GM15510 (cell line): ENCODE measurements at regions not wholly inside any gene's neighbourhood (a gene's known extent, or its start where the extent isn't known, plus 50 kb on each side); places are given as distances from the start of the nearest gene placed in this dataset.

Experiments
- POLR2A ChIP-seq: IDR thresholded peaks from 3 replicates; pipeline ENCODE4 v1.6.1; 2011; ENCODE audit warnings: borderline replicate concordance; ENCODE audit not compliant: insufficient read length; ENCODE audit errors: extremely low read depth

DNA sequence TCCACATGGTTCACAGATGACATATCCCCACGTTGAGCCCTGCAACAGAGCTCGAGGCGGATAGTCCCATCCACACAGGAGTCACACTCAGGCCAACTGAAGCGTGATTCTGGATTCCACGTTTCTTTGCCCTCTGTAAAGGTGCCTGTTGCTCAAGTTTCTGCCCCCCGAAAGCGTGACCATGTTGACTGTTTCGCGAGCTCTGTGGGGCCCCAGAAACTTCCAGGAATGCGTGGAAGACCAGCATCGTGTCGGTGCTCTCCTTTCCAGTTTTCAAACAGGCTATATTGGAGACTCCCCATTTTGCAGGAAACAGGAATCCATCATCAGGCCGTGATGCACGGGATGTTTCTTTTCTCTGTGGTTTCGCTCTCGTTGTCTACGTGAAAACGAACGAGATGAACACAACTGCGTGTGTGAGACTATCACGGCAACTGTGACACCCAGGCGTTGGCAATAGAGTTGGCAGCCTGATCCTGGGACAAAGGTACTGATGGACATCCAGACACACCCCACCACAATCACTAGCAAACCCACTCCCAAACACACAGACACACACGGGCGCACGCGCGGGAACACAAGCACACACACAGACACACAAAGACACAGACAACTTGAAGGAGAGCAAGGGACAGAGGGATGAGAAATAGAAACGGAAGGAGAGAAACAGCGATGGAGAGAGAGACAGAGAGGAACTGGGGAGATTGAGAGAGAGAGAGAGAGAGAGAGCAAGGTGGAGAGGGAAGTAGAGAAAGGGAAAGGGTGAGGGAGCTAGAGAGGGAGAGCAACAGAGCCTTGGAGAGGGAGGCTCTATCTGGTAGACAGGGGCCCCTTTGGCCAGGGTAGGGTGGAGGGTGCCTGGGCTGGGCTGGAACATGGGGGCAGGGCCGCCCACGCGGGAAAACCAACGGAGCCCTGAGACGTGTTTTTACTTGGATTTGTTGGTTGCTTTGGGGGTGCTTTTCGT lies 1609.3 kb downstream of the SPATA31A7 start:
- TF ChIP-seq POLR2A, result peak; percentile 36

GRCh38 chr9:62800451-62801371 lies 1610.9 kb downstream of the SPATA31A7 start:
- peak; percentile 33 for TF ChIP-seq POLR2A

GRCh38 chr9:62801372-62801811 lies 1611.6 kb downstream of the SPATA31A7 start:
- TF ChIP-seq POLR2A, result peak; percentile 36

DNA sequence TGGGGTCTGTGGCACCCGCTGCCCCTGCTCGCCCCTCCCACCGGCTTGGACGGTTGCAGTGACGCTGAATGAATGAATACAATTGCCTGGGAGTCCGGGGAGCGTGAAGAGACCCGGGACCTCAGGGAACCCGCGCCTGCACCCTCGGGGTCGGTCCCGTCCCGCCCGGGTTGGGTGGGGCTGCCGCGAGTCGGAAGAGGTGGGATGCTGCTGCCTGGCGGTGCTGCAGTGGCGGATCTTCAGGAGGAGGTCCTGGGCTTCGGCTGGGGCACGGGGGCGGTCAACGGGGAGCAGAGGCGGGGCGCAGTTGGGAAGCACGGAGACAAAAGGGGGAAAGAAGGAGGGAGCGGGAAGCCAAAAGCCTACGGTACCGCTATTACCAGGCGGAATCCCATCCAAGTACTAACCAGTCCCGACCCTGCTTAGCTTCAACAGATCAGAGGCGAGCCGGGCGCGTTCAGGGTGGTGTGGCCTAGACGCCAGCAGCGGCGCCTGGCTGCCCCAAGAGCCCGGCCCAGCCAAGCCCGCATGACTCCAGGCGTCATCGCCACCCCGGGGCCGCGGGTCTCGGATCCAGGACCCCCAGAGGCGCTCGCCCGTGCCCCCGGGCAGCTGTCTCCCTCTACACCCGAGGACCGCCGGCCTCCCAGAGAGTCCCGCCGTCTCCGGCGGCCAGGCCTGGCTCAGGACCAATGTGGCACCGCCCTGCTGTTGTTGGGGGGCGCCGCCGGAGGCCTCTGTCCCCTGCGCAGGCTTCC lies 1612.3 kb downstream of the SPATA31A7 start:
- TF ChIP-seq POLR2A, result peak; percentile 72

DNA sequence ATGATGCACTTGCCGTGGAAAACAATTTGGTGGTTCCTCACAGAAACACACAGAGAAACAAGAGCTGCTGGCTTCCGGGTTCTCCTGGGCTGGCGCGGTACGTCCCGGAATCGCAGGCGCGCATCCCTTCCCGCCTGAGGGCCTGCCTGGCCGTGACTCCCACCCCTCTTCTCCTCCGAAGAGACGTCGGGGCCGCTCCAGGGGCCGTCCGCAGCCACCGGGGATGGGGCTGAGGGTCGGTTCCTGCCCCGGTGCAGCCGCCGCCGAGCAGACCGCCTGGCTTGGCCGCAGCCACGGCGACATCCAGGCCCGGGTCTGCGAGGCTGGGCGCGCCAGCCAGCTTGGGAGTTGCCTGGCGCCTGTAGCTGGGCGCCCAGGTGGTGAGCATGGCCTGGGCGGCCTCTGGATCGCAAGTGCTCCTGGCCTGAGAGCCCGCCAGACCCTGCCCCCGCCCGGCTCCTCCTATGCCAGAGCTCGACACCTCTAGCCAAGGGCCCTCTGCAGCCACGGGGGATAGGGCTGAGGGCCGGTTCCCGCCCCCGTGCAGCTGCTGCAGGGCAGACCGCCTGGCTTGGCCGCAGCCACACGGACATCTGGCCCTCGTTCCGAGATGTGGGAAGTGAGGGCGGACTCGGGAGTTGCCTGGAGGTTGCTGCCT lies 1647.5 kb downstream of the SPATA31A7 start:
- peak; percentile 22 for TF ChIP-seq POLR2A

DNA sequence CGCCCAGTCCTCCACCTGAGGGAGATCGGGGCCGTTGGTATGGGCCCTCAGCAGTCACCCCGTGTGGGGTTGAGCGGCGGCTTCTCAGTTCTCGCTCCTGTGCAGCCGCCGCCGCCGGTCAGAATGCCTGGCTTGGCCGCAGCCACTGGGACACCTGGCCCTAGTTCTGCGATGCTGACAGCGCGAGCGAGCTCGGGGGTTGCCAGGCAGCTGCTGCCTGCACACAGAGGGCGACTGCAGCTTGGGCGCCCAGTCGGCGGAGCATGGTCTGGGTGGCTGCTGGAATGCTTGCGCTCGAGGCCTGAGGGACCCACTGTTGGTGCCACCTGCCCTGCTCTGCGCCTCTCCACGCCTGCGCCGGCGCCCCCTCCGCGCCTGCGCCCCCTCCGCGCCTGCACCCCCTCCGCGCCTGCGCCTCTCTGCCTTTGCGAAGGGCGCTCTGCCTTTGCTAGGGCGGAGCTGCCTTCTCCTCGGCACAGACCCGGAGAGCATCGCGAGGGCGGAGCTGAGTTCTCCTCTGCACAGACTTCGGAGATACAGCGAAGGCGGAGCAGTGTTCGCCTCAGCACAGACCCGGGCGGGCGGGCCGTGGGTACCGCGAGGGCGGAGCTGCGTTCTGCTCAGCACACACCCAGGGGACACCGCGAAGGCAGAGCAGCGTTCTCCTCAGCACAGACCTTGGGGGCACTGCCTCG lies 1648.3 kb downstream of the SPATA31A7 start:
- TF ChIP-seq POLR2A, result peak; percentile 58
